ENCODE measurements at regions not wholly inside any gene's neighbourhood (a gene's known extent, or its start where the extent isn't known, plus 50 kb on each side); places are given as distances from the start of the nearest gene placed in this dataset.
"Not testable (repeated sequence)": the region's sequence is repeated elsewhere in the genome, so short reads cannot be mapped to it uniquely, and the experiment has no call there.

DNA sequence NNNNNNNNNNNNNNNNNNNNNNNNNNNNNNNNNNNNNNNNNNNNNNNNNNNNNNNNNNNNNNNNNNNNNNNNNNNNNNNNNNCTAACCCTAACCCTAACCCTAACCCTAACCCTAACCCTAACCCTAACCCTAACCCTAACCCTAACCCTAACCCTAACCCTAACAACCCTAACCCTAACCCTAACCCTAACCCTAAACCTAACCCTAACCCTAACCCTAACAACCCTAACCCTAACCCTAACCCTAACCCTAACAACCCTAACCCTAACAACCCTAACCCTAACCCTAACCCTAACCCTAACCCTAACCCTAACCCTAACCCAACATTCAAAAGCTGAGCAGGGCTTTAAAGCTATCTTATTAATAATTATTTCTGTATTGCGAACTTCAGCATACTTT, 182.5 kb upstream of the FAM20C start:
- DNase-seq (ENCODE audit: low read depth, low spot score), result not testable (repeated sequence)

- DNase-seq (ENCODE audit: low read depth, low spot score), result not testable (repeated sequence)
Measured at GRCh38 chr7:32565-33280, 159.6 kb upstream of the FAM20C start.

GRCh38 chr7:35121-35541, 157.2 kb upstream of the FAM20C start:
- DNase-seq (ENCODE audit: low read depth, low spot score), result not testable (repeated sequence)

GRCh38 chr7:36539-36938, 155.8 kb upstream of the FAM20C start:
- DNase-seq (ENCODE audit: low read depth, low spot score), result not testable (repeated sequence)

GRCh38 chr7:37656-38055, 154.7 kb upstream of the FAM20C start:
- not testable (repeated sequence) for DNase-seq (ENCODE audit: low read depth, low spot score)

GRCh38 chr7:38444-38843, 153.9 kb upstream of the FAM20C start:
- DNase-seq (ENCODE audit: low read depth, low spot score), result not testable (repeated sequence)

GRCh38 chr7:39984-40740, 152.2 kb upstream of the FAM20C start:
- not testable (repeated sequence) for DNase-seq (ENCODE audit: low read depth, low spot score)

DNA sequence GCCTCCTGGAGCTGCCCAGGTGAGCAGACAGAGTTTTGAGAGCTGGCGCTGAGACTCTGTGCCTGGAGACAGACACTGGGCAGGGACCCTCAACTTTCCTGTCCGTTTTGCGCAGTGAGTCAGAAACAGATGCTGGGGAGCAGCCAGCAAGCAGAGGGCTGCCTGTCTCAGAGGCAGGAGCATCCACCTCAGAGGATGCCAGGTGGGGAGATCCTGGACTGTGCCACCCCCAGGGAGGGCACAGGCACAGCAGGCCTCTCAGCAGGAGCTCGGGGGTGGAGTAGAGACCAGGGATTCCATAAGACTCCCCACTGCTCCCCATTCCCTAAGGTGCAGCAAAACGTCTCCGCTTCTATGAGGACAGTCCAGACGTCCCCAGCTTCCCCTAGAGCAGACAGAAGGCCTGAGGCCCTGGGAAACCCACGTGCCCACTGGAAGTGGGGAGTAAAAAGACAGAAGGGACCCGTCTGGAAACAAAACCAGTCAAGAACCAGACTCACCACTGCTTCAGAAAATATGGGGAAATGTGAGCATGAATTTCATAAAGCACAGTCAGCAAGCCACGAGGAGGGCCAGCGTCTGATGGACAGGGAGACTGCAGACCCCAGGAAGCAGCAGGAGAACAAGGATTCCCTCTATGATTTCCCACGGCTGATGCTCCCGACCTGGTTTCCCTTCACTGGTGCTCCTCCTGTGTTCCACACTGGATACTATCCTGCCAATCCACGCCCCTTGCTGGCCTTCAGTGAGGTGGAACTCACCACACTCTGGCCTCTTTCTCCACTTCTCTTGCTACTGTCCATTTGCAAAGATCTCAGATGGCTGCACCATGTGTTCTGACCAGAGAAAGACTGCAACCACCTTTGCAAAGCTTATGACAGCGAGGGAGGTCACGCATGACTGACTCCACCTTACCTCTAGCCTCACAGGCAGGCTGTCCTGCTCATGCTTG, 151.3 kb upstream of the FAM20C start:
- no peak for DNase-seq (ENCODE audit: low read depth, low spot score)

- DNase-seq (ENCODE audit: low read depth, low spot score), result no peak
Measured at GRCh38 chr7:41917-42565, 150.3 kb upstream of the FAM20C start.

DNA sequence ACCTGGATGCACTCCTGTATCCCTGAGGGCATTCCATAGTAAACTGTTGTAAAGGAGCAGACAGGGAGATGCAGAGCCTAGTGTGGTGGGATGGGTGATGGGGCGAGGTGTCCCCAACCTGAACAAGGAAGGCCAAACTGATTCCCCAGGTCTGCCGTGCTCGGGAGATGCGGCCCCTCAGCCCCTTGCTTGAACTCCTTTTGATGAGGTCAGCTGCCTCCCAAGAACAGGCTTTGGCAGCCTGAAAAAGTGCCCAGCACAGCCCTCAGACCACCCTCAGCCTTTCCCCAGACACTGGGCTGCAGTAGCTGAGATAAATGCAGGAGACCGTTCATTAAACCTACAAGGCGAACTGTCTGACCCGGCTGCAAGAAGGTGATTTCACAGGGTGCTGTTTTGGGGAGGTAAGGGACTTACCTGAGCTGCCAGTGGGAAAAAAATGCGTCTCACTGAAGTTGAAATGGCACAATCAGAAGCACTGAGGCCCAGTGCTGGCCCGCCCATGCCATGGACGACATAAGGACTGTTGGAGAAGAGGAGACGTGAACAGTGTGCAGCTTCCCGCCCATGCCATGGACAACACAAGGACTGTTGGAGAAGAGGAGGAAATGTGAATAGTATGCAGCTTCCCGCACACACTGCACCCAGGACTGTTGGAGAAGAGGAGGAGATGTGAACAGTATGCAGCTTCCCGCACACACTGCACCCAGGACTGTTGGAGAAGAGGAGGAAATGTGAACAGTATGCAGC, 148.4 kb upstream of the FAM20C start:
- no peak for DNase-seq (ENCODE audit: low read depth, low spot score)

GRCh38 chr7:44541-44896, 147.9 kb upstream of the FAM20C start:
- DNase-seq (ENCODE audit: low read depth, low spot score), result no peak

GRCh38 chr7:45106-46090, 147.0 kb upstream of the FAM20C start:
- no peak for DNase-seq (ENCODE audit: low read depth, low spot score)

DNA sequence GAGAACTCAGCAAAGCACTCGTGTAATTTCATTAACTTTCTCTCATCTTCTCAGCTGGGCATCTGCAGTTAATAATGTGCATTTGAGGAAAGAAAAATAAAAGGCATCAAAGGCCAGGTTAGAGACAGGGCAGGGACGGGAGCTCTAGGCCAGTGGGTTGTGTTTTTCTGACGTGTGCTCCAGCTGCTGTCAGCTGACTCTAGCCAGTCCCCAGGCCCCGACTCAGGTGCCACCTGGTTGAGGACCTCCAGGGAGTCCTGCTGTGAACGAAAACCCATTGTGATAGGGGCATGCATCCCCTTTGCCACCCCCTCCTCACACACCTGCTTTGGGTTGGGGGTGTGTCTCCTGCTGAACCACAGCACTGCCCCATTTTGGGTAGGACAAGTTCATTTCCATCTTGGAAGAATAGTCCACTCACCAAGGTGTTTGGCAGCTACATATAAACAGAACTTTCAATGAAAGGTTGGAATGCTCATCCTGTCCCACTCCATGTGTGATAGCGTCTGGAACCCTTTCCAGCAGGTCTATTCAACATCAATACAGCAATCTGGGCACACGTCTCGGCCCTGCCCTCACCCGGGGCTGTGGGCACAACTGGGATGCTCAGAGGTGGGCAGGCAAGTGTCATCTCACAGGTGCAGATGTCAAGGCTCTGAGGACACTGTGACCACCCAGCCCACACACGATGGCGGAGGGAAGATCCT, 146.1 kb upstream of the FAM20C start:
- DNase-seq (ENCODE audit: low read depth, low spot score), result no peak

DNA sequence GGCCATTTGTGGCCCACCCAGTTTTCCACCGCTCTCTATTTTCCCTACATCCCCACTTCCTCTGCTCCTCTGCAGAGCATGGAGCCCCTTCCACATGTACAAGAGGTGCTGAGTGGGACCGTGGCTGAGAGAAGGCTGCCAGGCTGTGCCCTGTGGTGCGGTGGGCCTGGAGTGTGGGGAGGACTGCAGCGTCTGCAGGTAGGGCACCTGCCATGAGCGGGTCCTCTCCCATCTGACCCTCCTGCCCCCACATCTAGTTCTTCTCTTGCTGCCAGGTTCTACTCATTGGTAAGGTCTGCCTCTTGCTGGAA, 145.6 kb upstream of the FAM20C start:
- DNase-seq (ENCODE audit: low read depth, low spot score), result no peak

- DNase-seq (ENCODE audit: low read depth, low spot score), result no peak
Measured at GRCh38 chr7:51456-52068, 140.8 kb upstream of the FAM20C start.

- DNase-seq (ENCODE audit: low read depth, low spot score), result no peak
Measured at GRCh38 chr7:52100-52499, 140.3 kb upstream of the FAM20C start.

DNA sequence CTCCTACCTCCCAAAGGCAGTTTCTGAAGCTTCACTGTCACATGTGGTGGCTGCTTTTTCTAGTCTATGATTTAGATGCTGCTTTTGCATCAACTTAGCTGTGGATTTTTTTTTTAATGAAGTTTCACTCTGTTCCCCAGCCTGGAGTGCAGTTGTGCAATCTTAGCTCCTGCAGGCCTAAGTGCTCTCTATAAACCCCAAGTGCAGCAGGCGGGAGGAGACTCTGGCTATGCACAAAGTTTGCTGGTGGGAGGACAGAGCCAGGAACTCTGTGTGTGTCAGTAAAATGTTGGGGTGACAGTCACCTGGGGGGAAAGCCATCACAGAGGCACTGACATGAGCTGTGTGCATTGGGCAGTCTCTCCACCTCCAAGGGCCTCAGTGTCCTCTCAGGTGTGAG, 138.8 kb upstream of the FAM20C start:
- no peak for DNase-seq (ENCODE audit: low read depth, low spot score)

DNA sequence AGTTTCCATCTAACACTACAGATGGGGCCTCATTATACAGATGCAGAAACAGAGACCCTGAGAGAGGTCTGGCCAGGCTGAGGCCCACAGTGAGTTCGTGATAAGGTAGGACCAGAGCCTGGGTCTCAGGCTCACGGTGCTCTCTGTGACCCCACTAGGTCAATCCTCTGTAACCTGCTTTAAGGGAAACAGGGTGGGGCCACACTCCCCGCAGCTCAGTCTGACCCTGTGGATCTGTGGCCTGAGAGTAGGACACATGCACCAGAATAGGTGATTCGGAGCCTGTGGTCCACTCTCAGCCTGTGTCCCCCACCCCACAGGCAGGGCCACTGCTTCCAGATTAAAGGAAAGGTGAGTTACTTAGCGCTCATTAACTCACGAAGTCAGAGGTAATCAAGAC, 137.8 kb upstream of the FAM20C start:
- DNase-seq (ENCODE audit: low read depth, low spot score), result no peak
